DOHH2 (cell line): ENCODE measurements at regions not wholly inside any gene's neighbourhood (a gene's known extent, or its start where the extent isn't known, plus 50 kb on each side); places are given as distances from the start of the nearest gene placed in this dataset.

ENCODE experiments used
- H3F3A ChIP-seq: fragments of 200-600 bp; sonication (generic), shearing (Covaris generic); 2 replicates; pipeline ENCODE4 v1.6.0; 2016; ENCODE audit warnings: antibody characterized with exemption, mild to moderate bottlenecking; ENCODE audit not compliant: control insufficient read depth, insufficient read depth
- H3K27ac ChIP-seq: fragments of 200-600 bp; sonication (generic); 2 replicates; pipeline ENCODE4 v1.5.1; 2014; ENCODE audit warnings: low read depth, mild to moderate bottlenecking, low read length, moderate library complexity
- H3K27me3 ChIP-seq: fragments of 200-600 bp; sonication (generic); 2 replicates; pipeline ENCODE4 v1.6.1; 2014; ENCODE audit warnings: mild to moderate bottlenecking, low read length, mixed read lengths; ENCODE audit not compliant: control insufficient read depth
- H3K36me3 ChIP-seq: fragments of 200-600 bp; sonication (generic); 2 replicates; pipeline ENCODE4 v1.6.1; 2014; ENCODE audit warnings: mild to moderate bottlenecking, low read length, moderate library complexity, mixed read lengths; ENCODE audit not compliant: control insufficient read depth
- H3K4me1 ChIP-seq: fragments of 200-600 bp; sonication (generic); 2 replicates; pipeline ENCODE4 v1.6.1; 2014; ENCODE audit warnings: mild to moderate bottlenecking, low read length, mixed read lengths; ENCODE audit not compliant: control insufficient read depth
- H3K4me2 ChIP-seq: fragments of 200-600 bp; sonication (generic); 2 replicates; pipeline ENCODE4 v1.6.0; 2014; ENCODE audit warnings: mild to moderate bottlenecking, low read length, moderate library complexity
- H3K4me3 ChIP-seq: fragments of 200-600 bp; sonication (generic); 2 replicates; pipeline ENCODE4 v1.5.1; 2014; ENCODE audit warnings: mild to moderate bottlenecking, low read length, mixed read lengths
- H3K79me2 ChIP-seq: fragments of 200-600 bp; sonication (generic); 2 replicates; pipeline ENCODE4 v1.6.1; 2014; ENCODE audit warnings: mild to moderate bottlenecking, low read length, mixed read lengths; ENCODE audit not compliant: control insufficient read depth
- H3K9me2 ChIP-seq: fragments of 200-600 bp; sonication (generic); replicated peaks from 2 replicates; pipeline ENCODE4 v1.6.1; 2014; ENCODE audit warnings: mild to moderate bottlenecking, low read length, mixed read lengths; ENCODE audit not compliant: control insufficient read depth
- H3K9me3 ChIP-seq: fragments of 200-600 bp; sonication (generic); 2 replicates; pipeline ENCODE4 v1.6.1; 2014; ENCODE audit warnings: antibody characterized with exemption, low read length, mixed read lengths; ENCODE audit not compliant: control insufficient read depth, insufficient read depth
- H4K20me1 ChIP-seq: fragments of 200-600 bp; sonication (generic); 2 replicates; pipeline ENCODE4 v1.6.0; 2014; ENCODE audit warnings: low read depth, mild to moderate bottlenecking, antibody characterized with exemption, low read length, moderate library complexity; ENCODE audit not compliant: control insufficient read depth, insufficient read depth
- EZH2phosphoT487 ChIP-seq: fragments of 200-600 bp; sonication (generic); IDR thresholded peaks from 2 replicates; pipeline ENCODE4 v1.6.1; 2017; ENCODE audit warnings: borderline replicate concordance, mild to moderate bottlenecking, antibody characterized with exemption, low read length, moderate library complexity, mixed read lengths
- TF ChIP-seq, protein P1 (sequence below): fragments of 200-600 bp; sonication (generic); IDR thresholded peaks from one replicate; pipeline ENCODE4 v1.5.1; 2014; ENCODE audit warnings: antibody characterized with exemption, mild to moderate bottlenecking, low read depth, low read length; ENCODE audit not compliant: poor library complexity, severe bottlenecking

DNA sequence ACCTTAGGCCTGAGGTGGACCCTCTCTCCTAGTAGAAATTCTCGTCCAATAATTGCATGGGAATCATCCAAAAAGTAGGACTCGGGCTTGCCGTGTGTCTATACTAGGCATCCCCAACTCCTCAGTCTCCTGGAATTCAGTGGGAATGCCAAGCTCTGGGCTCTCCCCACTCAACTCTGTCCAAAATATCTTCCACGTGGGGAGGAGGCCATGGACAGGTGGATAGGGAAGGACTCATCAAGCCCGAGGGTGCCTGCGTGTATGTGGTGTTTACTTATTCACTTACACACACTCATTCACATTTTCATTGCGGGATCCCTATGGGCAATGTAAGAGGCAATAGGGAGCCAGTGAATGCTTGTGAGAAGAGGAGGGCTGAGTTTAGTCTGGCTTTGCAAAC lies 383.3 kb downstream of the MN1 start:
- Histone ChIP-seq H3K9me3 (no peaks in the 10 kb centered on the region), H3K79me2 (no peaks in the 10 kb centered on the region), H3K4me2 (no peak overlapping the region), H3K36me3 (no peaks in the 10 kb centered on the region), H3K4me1 (no peaks in the 10 kb centered on the region), H3K4me3 (no peak overlapping the region), H3K9me2 (no peaks in the 10 kb centered on the region), H4K20me1 (no peaks in the 10 kb centered on the region), H3K27ac (no peak overlapping the region), H3F3A (no peaks in the 10 kb centered on the region), H3K27me3 (no peaks in the 10 kb centered on the region)
- TF ChIP-seq, protein P1, sequence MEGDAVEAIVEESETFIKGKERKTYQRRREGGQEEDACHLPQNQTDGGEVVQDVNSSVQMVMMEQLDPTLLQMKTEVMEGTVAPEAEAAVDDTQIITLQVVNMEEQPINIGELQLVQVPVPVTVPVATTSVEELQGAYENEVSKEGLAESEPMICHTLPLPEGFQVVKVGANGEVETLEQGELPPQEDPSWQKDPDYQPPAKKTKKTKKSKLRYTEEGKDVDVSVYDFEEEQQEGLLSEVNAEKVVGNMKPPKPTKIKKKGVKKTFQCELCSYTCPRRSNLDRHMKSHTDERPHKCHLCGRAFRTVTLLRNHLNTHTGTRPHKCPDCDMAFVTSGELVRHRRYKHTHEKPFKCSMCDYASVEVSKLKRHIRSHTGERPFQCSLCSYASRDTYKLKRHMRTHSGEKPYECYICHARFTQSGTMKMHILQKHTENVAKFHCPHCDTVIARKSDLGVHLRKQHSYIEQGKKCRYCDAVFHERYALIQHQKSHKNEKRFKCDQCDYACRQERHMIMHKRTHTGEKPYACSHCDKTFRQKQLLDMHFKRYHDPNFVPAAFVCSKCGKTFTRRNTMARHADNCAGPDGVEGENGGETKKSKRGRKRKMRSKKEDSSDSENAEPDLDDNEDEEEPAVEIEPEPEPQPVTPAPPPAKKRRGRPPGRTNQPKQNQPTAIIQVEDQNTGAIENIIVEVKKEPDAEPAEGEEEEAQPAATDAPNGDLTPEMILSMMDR: no peak
- TF ChIP-seq EZH2phosphoT487: no peak

DNA sequence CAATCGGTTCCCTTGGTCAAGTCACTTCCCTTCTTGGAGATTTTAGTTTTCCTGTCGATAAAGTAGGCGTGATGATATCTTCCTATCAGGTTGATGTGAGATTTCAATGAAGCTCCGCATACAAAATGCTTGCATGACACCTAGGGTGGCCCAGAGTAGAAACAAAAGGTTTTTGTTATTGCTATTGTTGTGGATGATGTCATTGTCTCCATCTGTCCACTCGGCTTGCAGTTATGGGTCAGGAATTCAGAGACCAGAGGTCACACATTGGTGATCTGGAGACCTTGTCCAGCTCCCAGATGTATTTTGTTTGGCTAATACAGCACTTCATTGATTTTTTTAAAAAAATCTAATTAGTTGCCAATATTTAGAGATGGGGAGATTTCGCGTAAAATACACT lies 382.1 kb downstream of the MN1 start:
- TF ChIP-seq EZH2phosphoT487: no peak
- TF ChIP-seq, protein P1: no peak
- H3K4me1 ChIP-seq: no peaks in the 10 kb centered on the region
- H3K9me3 ChIP-seq: no peaks in the 10 kb centered on the region
- no peaks in the 10 kb centered on the region for H4K20me1 ChIP-seq
- H3K4me3 ChIP-seq: no peak overlapping the region
- no peaks in the 10 kb centered on the region for H3K79me2 ChIP-seq
- no peaks in the 10 kb centered on the region for H3F3A ChIP-seq
- H3K9me2 ChIP-seq: no peaks in the 10 kb centered on the region
- no peaks in the 10 kb centered on the region for H3K27me3 ChIP-seq
- H3K27ac ChIP-seq: no peak overlapping the region
- H3K4me2 ChIP-seq: no peak overlapping the region
- no peaks in the 10 kb centered on the region for H3K36me3 ChIP-seq

DNA sequence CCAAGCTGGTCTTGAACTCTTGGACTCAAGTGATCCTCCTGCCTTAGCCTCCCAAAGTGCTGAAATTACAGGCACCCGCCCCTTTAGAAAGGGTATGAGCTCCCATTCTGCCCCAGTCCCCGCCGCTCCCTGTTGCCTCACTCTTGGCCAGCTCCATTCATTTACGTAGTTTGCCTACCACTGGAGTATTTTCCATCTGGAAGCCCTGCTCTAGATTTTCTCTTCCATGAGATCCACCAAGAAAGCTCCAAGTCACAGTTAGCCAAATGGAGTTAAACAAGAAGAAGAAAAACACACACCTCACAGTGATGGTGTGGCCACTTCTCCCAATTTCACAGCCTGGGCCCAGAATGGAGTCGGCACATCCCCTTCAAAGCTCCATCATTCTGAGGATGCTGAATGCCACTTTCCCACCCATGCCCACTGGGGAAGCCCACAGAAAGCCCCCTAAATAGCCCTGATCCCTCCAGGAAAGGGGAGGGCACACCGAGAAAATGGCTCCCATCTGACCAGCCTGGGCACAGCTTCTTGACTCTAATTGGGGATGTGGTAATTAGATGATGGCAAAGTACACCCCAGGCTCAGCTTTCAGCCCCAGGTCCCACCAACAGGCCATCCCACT lies 381.2 kb downstream of the MN1 start:
- Histone ChIP-seq H3K4me1 (no peaks in the 10 kb centered on the region), H3K9me3 (no peaks in the 10 kb centered on the region), H3F3A (no peaks in the 10 kb centered on the region), H3K36me3 (no peaks in the 10 kb centered on the region), H3K4me2 (no peak overlapping the region), H3K9me2 (no peaks in the 10 kb centered on the region), H4K20me1 (no peaks in the 10 kb centered on the region), H3K27me3 (no peaks in the 10 kb centered on the region), H3K27ac (no peak overlapping the region), H3K79me2 (no peaks in the 10 kb centered on the region), H3K4me3 (no peak overlapping the region)
- TF ChIP-seq, protein P1: no peak
- no peak for TF ChIP-seq EZH2phosphoT487
